Liver (tissue), 8 donors: ENCODE measurements at regions not wholly inside any gene's neighbourhood (a gene's known extent, or its start where the extent isn't known, plus 50 kb on each side); places are given as distances from the start of the nearest gene placed in this dataset.

Experiments
- DNase-seq: peaks from one replicate; pipeline ENCODE4 v3.0.0-alpha.2; 2017; ENCODE audit warnings: low spot score
- H3K27ac ChIP-seq, 2 donors: one replicate each; pipeline ENCODE4 v1.7.0; 2013; ENCODE audit warnings: inconsistent platforms in 2 of 2, low read length in 2 of 2, control low read depth in 1 of 2, low read depth in 1 of 2, mild to moderate bottlenecking in 1 of 2
- H3K27me3 ChIP-seq, 4 donors: one replicate each; pipeline versions ENCODE4 v1.6.1 to v1.7.0; 2013; ENCODE audit warnings: low read length in 3 of 4, inconsistent platforms in 1 of 4, mild to moderate bottlenecking in 1 of 4, moderate library complexity in 1 of 4; ENCODE audit not compliant: control insufficient read depth in 4 of 4, insufficient read depth in 4 of 4
- H3K36me3 ChIP-seq, 4 donors: one replicate each; pipeline versions ENCODE4 v1.6.1 to v1.7.0; 2013; ENCODE audit warnings: low read length in 3 of 4, mild to moderate bottlenecking in 3 of 4, low read depth in 1 of 4, moderate library complexity in 1 of 4; ENCODE audit not compliant: control insufficient read depth in 4 of 4, insufficient read depth in 3 of 4
- H3K4me1 ChIP-seq, 4 donors: one replicate each; pipeline versions ENCODE4 v1.6.1 to v1.7.0; 2013; ENCODE audit warnings: low read length in 3 of 4, mild to moderate bottlenecking in 3 of 4, moderate library complexity in 1 of 4; ENCODE audit not compliant: control insufficient read depth in 4 of 4, insufficient read depth in 4 of 4
- H3K4me3 ChIP-seq, 3 donors: one replicate each; pipeline versions ENCODE4 v1.6.1 to v1.7.0; 2013; ENCODE audit warnings: low read length in 3 of 3, control low read depth in 1 of 3, low read depth in 1 of 3, mild to moderate bottlenecking in 1 of 3
- H3K9ac ChIP-seq, 2 donors: one replicate each; pipeline ENCODE4 v1.7.0; 2013; ENCODE audit warnings: low read length in 2 of 2, mild to moderate bottlenecking in 2 of 2, moderate library complexity in 2 of 2, control low read depth in 1 of 2, low read depth in 1 of 2
- H3K9me3 ChIP-seq, 4 donors: one replicate each; pipeline versions ENCODE4 v1.6.1 to v1.7.0; 2013; ENCODE audit warnings: low read length in 3 of 4; ENCODE audit not compliant: control insufficient read depth in 4 of 4
- EGR1 ChIP-seq, 2 donors: IDR thresholded peaks; 2 replicates each; pipeline ENCODE4 v1.6.1; 2016 to 2018; ENCODE audit warnings: antibody characterized with exemption in 2 of 2, low read depth in 2 of 2
- FOXA1 ChIP-seq: IDR thresholded peaks from 2 replicates; pipeline ENCODE4 v1.6.1; 2016; ENCODE audit warnings: antibody characterized with exemption
- FOXA2 ChIP-seq: IDR thresholded peaks from 2 replicates; pipeline ENCODE4 v1.6.1; 2016; ENCODE audit warnings: antibody characterized with exemption
- GABPA ChIP-seq, 2 donors: IDR thresholded peaks in 1 of 2; conservative IDR thresholded peaks in 1 of 2; 2 replicates each; pipeline ENCODE4 v1.6.1; 2016; ENCODE audit warnings: antibody characterized with exemption in 2 of 2, mild to moderate bottlenecking in 1 of 2, moderate library complexity in 1 of 2
- HNF4A ChIP-seq, 2 donors: conservative IDR thresholded peaks; 2 replicates each; pipeline ENCODE4 v1.6.1; 2016; ENCODE audit warnings: antibody characterized with exemption in 2 of 2, mild to moderate bottlenecking in 2 of 2
- HNF4G ChIP-seq: IDR thresholded peaks from 2 replicates; pipeline ENCODE4 v1.6.1; 2016; ENCODE audit warnings: antibody characterized with exemption
- JUND ChIP-seq, 2 donors: IDR thresholded peaks; 2 replicates each; pipeline ENCODE4 v1.6.1; 2016; ENCODE audit warnings: antibody characterized with exemption in 2 of 2
- NR2F2 ChIP-seq: IDR thresholded peaks from 2 replicates; pipeline ENCODE4 v1.6.1; 2016; ENCODE audit warnings: antibody characterized with exemption
- RAD21 ChIP-seq, 2 donors: IDR thresholded peaks; 2 replicates each; pipeline ENCODE4 v1.6.1; 2016; ENCODE audit warnings: antibody characterized with exemption in 2 of 2, mild to moderate bottlenecking in 2 of 2
- RXRA ChIP-seq, 2 donors: IDR thresholded peaks; 2 replicates each; pipeline ENCODE4 v1.6.1; 2017 to 2018; ENCODE audit warnings: antibody characterized with exemption in 2 of 2, mild to moderate bottlenecking in 1 of 2
- SP1 ChIP-seq: IDR thresholded peaks from 2 replicates; pipeline ENCODE4 v1.6.1; 2018; ENCODE audit warnings: antibody characterized with exemption, mild to moderate bottlenecking
- TAF1 ChIP-seq: conservative IDR thresholded peaks from 2 replicates; pipeline ENCODE4 v1.6.1; 2016; ENCODE audit warnings: antibody characterized with exemption, mild to moderate bottlenecking
- YY1 ChIP-seq: IDR thresholded peaks from 2 replicates; pipeline ENCODE4 v1.6.1; 2016; ENCODE audit warnings: antibody characterized with exemption, mild to moderate bottlenecking
- WGBS: extraction: QIAGEN DNeasy Blood & Tissue Kit; methylation state at CpG from one replicate; pipeline ENCODE4 v1.1.7; 2013; 5-methylcytosine and 5-hydroxymethylcytosine counted together
- TF ChIP-seq, protein P1 (sequence below): fragments of 150-350 bp; IDR thresholded peaks from 2 replicates; pipeline ENCODE4 v1.5.1; 2017; ENCODE audit warnings: improper control_type of control experiment, low read depth, low read length; ENCODE audit not compliant: missing input control
- TF ChIP-seq, protein P2 (sequence below): IDR thresholded peaks from 2 replicates; pipeline ENCODE4 v1.6.1; 2016; ENCODE audit warnings: antibody characterized with exemption
- TF ChIP-seq, protein P3 (sequence below): IDR thresholded peaks from 2 replicates; pipeline ENCODE4 v1.6.1; 2016; ENCODE audit warnings: antibody characterized with exemption, mild to moderate bottlenecking
- TF ChIP-seq, protein P4 (sequence below): IDR thresholded peaks from 2 replicates; pipeline ENCODE4 v1.6.1; 2016; ENCODE audit warnings: antibody characterized with exemption
- TF ChIP-seq, protein P5 (sequence below): IDR thresholded peaks from 2 replicates; pipeline ENCODE4 v1.6.1; 2016; ENCODE audit warnings: antibody characterized with exemption
- donor health status: healthy.
- donor health status: healthy.
- donor health status: healthy.
- donor health status: healthy.
- donor health status: healthy.

DNA sequence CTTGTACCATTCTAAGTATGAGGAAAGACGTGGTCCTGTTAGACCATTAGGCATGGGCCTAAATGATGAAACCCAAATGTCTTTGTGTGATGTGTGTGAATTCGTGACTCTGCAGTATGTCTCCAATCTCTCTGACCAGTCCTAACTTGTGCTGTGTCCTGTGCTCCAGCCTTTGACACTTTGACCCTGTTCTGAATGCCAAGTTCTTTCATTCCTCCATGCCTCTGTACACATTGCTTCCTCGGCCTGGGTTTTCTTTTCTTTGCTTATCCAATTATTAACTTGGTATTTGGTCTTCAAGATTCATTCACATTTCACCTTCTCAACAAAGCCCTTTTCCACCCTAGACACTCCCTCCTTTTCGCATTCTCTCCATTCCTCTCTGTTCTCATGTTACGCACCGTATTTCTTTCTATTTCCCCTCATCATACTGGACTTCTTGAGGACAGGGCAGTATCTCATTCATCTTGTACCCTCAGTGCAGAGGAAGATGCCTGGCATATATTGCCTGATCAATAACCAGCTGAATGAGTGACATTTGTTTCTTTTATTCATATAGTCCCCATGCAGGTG lies 138.7 kb downstream of the F11 start (continued):
- TF ChIP-seq, protein P1, sequence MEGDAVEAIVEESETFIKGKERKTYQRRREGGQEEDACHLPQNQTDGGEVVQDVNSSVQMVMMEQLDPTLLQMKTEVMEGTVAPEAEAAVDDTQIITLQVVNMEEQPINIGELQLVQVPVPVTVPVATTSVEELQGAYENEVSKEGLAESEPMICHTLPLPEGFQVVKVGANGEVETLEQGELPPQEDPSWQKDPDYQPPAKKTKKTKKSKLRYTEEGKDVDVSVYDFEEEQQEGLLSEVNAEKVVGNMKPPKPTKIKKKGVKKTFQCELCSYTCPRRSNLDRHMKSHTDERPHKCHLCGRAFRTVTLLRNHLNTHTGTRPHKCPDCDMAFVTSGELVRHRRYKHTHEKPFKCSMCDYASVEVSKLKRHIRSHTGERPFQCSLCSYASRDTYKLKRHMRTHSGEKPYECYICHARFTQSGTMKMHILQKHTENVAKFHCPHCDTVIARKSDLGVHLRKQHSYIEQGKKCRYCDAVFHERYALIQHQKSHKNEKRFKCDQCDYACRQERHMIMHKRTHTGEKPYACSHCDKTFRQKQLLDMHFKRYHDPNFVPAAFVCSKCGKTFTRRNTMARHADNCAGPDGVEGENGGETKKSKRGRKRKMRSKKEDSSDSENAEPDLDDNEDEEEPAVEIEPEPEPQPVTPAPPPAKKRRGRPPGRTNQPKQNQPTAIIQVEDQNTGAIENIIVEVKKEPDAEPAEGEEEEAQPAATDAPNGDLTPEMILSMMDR: no peak
- no peak for TF ChIP-seq RAD21 (IDR thresholded peaks at IDR 0.05)

DNA sequence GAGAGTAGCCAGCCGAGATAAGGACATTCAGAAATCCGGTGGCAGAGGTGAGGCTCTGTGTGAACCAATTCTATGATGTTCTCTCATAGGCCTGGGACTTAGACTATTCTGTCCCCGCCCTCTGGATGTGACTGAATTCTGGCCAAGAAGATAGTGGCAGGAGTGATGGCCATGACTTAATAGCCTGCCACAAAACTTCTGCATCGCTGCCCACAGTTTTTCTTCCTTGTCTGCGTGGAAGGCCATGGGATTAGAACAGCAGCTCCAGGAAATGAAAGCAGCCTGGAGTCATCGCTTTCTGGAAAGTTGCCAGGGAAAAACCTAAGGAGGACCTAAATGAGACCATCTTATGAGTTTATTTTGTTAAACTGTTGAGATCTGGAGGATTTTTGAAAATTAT lies 134.7 kb downstream of the F11 start:
- H3K4me1 ChIP-seq: no peaks in the 10 kb centered on the region
- 68% methylated on average over 6 of the region's 6 CpGs for WGBS
- no peaks in the 10 kb centered on the region for H3K27me3 ChIP-seq
- H3K36me3 ChIP-seq: no peaks in the 10 kb centered on the region
- H3K9me3 ChIP-seq: no peaks in the 10 kb centered on the region
- DNase-seq: no peak
- H3K27ac ChIP-seq: no peak overlapping the region
- no peak overlapping the region for H3K4me3 ChIP-seq
- H3K9ac ChIP-seq: no peak overlapping the region
- TF ChIP-seq RXRA (IDR thresholded peaks at IDR 0.05) (no peak), HNF4G (no peak), JUND (IDR thresholded peaks at IDR 0.05) (no peak), FOXA1 (no peak), SP1 (no peak), FOXA2 (no peak), YY1 (no peak), NR2F2 (no peak), EGR1 (IDR thresholded peaks at IDR 0.05; ENCODE audit: low read depth in 2 of 2) (no peak), GABPA (IDR thresholded peaks at IDR 0.05 in 1 of 2, conservative IDR thresholded peaks at IDR 0.05 in 1 of 2) (no peak), RAD21 (IDR thresholded peaks at IDR 0.05) (no peak), TAF1 (no peak), HNF4A (conservative IDR thresholded peaks at IDR 0.05) (no peak)
- TF ChIP-seq, protein P2, sequence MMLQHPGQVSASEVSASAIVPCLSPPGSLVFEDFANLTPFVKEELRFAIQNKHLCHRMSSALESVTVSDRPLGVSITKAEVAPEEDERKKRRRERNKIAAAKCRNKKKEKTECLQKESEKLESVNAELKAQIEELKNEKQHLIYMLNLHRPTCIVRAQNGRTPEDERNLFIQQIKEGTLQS: no peak
- TF ChIP-seq, protein P1: no peak
- TF ChIP-seq, protein P3, sequence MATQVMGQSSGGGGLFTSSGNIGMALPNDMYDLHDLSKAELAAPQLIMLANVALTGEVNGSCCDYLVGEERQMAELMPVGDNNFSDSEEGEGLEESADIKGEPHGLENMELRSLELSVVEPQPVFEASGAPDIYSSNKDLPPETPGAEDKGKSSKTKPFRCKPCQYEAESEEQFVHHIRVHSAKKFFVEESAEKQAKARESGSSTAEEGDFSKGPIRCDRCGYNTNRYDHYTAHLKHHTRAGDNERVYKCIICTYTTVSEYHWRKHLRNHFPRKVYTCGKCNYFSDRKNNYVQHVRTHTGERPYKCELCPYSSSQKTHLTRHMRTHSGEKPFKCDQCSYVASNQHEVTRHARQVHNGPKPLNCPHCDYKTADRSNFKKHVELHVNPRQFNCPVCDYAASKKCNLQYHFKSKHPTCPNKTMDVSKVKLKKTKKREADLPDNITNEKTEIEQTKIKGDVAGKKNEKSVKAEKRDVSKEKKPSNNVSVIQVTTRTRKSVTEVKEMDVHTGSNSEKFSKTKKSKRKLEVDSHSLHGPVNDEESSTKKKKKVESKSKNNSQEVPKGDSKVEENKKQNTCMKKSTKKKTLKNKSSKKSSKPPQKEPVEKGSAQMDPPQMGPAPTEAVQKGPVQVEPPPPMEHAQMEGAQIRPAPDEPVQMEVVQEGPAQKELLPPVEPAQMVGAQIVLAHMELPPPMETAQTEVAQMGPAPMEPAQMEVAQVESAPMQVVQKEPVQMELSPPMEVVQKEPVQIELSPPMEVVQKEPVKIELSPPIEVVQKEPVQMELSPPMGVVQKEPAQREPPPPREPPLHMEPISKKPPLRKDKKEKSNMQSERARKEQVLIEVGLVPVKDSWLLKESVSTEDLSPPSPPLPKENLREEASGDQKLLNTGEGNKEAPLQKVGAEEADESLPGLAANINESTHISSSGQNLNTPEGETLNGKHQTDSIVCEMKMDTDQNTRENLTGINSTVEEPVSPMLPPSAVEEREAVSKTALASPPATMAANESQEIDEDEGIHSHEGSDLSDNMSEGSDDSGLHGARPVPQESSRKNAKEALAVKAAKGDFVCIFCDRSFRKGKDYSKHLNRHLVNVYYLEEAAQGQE: no peak
- TF ChIP-seq, protein P4, sequence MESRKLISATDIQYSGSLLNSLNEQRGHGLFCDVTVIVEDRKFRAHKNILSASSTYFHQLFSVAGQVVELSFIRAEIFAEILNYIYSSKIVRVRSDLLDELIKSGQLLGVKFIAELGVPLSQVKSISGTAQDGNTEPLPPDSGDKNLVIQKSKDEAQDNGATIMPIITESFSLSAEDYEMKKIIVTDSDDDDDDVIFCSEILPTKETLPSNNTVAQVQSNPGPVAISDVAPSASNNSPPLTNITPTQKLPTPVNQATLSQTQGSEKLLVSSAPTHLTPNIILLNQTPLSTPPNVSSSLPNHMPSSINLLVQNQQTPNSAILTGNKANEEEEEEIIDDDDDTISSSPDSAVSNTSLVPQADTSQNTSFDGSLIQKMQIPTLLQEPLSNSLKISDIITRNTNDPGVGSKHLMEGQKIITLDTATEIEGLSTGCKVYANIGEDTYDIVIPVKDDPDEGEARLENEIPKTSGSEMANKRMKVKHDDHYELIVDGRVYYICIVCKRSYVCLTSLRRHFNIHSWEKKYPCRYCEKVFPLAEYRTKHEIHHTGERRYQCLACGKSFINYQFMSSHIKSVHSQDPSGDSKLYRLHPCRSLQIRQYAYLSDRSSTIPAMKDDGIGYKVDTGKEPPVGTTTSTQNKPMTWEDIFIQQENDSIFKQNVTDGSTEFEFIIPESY: no peak
- TF ChIP-seq, protein P5, sequence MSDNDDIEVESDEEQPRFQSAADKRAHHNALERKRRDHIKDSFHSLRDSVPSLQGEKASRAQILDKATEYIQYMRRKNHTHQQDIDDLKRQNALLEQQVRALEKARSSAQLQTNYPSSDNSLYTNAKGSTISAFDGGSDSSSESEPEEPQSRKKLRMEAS: no peak
